GM12892 (cell line): ENCODE measurements at regions not wholly inside any gene's neighbourhood (a gene's known extent, or its start where the extent isn't known, plus 50 kb on each side); places are given as distances from the start of the nearest gene placed in this dataset.

ENCODE experiments used
- POLR2A ChIP-seq: IDR thresholded peaks from 2 replicates; pipeline ENCODE4 v1.6.1; 2011; ENCODE audit warnings: low read depth, low read length, control low read depth
- POLR2AphosphoS5 ChIP-seq: IDR thresholded peaks from 2 replicates; pipeline ENCODE4 v1.6.1; 2011; ENCODE audit warnings: low read depth, low read length, control low read depth
- TAF1 ChIP-seq: IDR thresholded peaks from 2 replicates; pipeline ENCODE4 v1.6.1; 2011; ENCODE audit warnings: low read depth, mild to moderate bottlenecking, control low read depth, low read length, borderline replicate concordance

DNA sequence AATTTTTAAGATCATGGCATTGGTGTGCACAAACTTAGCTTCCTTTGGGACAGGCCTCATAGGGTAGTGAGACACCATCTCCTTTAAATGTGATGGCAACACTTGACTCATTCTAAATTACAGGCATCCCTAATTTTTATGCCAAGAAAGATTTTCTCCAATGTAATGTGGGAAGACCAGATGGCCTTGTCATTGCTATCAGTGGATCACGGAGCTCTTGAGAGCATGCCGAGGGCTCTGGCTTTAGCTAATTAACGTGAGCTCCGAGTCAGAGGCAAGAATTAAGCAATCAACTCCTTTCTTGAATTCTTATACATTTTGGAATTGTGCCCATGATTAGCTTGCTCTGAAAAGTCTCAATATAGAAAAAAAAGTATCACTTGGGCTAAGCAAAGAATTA is 215.8 kb downstream of the LRRC70 start:
- no peak for TF ChIP-seq POLR2AphosphoS5
- TF ChIP-seq POLR2A = no peak
- TF ChIP-seq TAF1 = no peak
